HFF-Myc (cell line): ENCODE measurements at regions not wholly inside any gene's neighbourhood (a gene's known extent, or its start where the extent isn't known, plus 50 kb on each side); places are given as distances from the start of the nearest gene placed in this dataset.

ENCODE experiments used
- DNase-seq: peaks from one replicate; pipeline ENCODE4 v3.0.0-alpha.2; 2011; ENCODE audit warnings: low read depth; ENCODE audit errors: extremely low read depth
- H3K4me3 ChIP-seq: replicated peaks from 2 replicates; pipeline ENCODE4 v1.5.1; 2011; ENCODE audit warnings: low read depth, mild to moderate bottlenecking, control low read depth, low read length
- CTCF ChIP-seq: IDR thresholded peaks from 2 replicates; pipeline ENCODE4 v1.5.1; 2012; ENCODE audit warnings: mild to moderate bottlenecking, low read depth, low read length, control low read depth; ENCODE audit errors: missing control alignments

DNA sequence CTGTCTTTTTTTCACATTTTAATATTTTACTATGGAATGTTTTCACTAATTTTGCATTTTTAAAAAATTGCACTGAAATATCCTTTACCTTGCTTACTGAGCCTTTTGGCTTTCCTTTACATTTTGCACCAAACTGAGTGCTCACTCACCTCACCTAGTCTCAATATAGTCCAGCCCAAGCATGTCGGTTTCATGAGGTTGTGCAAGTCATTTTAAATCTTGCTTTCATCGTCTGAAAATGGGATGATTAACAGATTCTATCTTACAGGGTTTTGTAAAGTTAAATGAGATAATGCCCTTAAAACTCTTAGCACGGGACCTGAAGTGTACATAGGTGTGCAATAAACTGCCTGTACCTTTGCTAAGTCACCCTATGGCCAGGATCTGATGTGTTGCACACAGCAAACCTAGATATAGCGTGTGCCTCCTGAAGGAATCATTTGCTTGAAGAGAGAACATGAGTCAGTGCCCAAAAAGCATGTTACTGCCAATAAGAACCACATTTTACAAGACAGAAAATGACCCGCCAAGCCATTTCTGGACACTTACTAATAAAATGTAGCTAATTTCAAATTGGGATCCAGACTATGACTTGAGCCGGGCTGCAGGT lies 199.8 kb downstream of the JCAD start:
- TF ChIP-seq CTCF: no peak
- no peak for DNase-seq
- no peak overlapping the region for H3K4me3 ChIP-seq

DNA sequence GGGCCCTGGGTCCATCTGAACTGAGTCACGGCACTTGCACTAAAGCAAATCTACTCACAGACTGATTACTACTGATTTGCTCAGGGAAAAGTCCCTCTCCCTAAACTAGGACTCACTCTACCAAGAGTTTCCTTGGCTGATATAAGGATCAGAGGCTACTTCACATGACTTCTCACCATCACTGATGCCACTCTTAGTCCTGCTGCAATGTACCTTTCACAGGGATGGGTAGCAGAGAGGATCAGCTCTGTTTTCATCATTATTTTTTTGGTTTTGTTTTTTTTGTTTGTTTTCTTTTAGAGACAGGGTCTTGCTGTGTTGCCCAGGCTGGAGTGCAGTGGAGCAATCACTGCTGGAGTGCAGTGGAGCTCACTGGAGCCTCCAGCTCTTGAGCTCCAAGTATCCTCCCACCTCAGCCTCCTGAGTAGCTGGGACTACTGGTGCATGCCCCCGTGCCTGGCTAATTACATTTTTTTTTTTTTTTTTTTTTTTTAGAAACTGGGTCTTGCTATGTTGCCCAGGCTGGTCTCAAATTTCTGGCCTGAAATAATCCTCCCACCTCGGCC lies 200.6 kb downstream of the JCAD start:
- no peak for DNase-seq
- TF ChIP-seq CTCF: no peak
- no peak overlapping the region for H3K4me3 ChIP-seq

DNA sequence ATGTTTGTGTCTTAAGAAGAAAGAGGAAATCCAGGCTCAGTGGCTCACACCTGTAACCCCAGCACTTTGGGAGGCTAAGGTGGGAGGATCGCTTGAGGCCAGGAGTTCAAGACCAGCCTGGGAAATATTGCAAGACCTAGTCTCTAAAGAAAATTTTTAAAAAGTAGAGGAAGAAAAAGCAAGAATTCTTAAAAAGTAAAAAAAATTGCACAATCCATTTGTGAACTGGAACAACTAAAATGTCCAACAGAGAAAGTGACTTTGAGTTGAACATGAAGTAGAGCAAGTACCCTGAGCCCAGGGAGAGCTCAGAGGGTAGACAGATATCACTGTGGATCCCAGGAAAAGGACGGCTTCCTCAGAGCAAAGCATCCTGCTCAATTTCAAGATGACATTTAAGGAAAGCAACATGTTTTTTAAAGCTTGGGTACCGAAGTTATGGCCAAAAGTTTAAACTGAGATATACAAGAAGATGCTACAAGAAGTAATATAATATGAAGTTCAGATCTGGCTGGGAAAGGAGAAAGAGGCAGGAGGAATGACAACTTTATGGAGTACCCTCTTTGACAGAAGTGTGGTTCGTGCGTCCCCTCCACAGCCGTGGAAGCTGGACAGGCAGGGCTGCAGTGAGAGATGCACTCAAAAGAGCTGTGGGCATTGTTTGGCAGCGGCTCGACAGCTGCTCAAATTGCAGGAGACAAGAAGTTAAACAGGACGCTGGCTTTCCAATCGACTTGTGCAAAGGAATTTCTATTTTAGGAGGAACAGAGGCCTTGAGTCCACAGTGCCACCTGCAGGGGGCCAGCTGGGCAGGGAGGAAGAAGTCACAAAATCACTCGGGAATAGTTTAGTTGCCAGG lies 201.3 kb downstream of the JCAD start:
- TF ChIP-seq CTCF: peak; percentile 76
- no peak for DNase-seq

DNA sequence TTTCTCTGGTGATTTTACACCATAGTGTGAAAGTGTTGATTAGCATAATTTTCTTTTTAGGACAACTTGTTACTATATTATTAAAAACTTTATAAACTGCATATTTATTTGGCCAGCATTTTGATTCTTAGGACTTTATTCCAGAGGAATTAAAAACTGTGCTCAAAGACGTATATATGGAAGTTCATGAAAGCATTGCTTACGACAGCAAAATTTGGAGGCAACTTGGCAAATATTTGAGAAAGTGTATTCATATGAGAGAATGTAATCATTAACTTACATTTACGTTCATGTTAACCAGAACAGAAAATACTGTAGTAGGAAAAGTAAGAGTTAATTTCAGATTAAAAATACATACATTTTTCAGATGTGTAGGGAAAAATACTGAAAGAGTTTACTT lies 203.1 kb downstream of the JCAD start:
- no peak for TF ChIP-seq CTCF
- no peak overlapping the region for H3K4me3 ChIP-seq
- no peak for DNase-seq

More for the DNA sequence above, 201.3 kb downstream of the JCAD start:
- H3K4me3 ChIP-seq: no peak overlapping the region

DNA sequence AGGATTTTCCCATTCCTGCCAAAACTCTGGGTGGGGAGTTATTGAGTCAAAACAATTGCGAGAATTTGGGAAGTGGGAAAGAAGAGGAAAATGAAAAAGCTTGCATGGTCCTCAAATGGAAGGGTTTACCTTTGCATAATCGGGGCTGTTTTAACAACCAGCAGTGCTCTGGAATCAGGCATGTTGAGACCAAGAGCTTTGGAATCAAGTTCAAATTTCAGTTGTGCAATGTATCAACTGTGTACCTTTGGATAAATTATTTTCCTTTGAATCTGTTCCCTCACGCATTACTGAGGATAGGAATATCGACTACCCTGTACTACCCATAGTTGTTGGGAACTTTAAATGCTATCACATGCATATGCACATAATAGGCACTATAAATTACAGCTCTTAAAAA lies 205.5 kb downstream of the JCAD start:
- H3K4me3 ChIP-seq: no peak overlapping the region
- DNase-seq: no peak
- no peak for TF ChIP-seq CTCF

DNA sequence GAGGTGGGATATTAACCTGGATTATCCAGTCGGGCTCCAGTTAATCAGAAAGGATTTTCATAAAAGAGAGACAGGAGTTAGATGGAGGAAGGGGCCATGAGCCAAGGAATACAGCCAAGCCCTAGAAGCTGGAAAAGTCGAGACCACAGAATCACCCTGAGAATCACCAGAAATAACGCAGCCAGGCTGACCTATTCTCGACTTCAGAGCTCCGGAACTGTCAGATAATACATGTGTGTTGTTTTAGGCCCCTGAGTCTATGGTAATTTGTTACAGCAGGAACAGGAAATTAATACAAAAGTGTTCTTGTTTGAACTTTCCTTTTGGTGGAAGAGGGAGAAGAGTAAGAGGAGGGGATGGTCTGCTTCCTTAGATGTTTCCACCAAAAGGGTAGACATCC lies 208.1 kb downstream of the JCAD start:
- no peak overlapping the region for H3K4me3 ChIP-seq
- no peak for DNase-seq
- TF ChIP-seq CTCF: no peak
